SU-DHL-6 (cell line): ENCODE measurements at regions not wholly inside any gene's neighbourhood (a gene's known extent, or its start where the extent isn't known, plus 50 kb on each side); places are given as distances from the start of the nearest gene placed in this dataset.

Source experiments
- CTCF ChIP-seq: fragments of 200-600 bp; sonication (generic); IDR thresholded peaks from one replicate; pipeline ENCODE4 v1.5.1; 2017; ENCODE audit warnings: antibody characterized with exemption, mild to moderate bottlenecking, low read length, moderate library complexity; ENCODE audit not compliant: insufficient read depth, poor library complexity, severe bottlenecking
- EZH2phosphoT487 ChIP-seq: fragments of 200-600 bp; sonication (generic), shearing (Covaris generic); conservative IDR thresholded peaks from 2 replicates; pipeline ENCODE4 v1.6.1; 2018; ENCODE audit warnings: mild to moderate bottlenecking, antibody characterized with exemption, low read length, moderate library complexity, mixed read lengths

GRCh38 chr13:55893540-55893939 lies 1247.2 kb upstream of the PRR20A start:
- no peak for TF ChIP-seq CTCF
- TF ChIP-seq EZH2phosphoT487, result no peak
